ENCODE measurements at regions not wholly inside any gene's neighbourhood (a gene's known extent, or its start where the extent isn't known, plus 50 kb on each side); places are given as distances from the start of the nearest gene placed in this dataset.

GRCh38 chr2:8536686-8537561 lies 144.9 kb upstream of the ID2 start:
- H3K36me3 ChIP-seq (replicated peaks in 1 of 2; ENCODE audit: control insufficient read depth in 2 of 2, insufficient read depth in 2 of 2, low read length in 2 of 2) = no peaks in the 10 kb centered on the region
- no peak overlapping the region for H2AFZ ChIP-seq (ENCODE audit: low read length)
- DNase-seq (ENCODE audit: low spot score) = no peak
- H3K18ac ChIP-seq (ENCODE audit: low read length) = no peak overlapping the region
- no peak overlapping the region for H2BK15ac ChIP-seq (ENCODE audit: low read length)
- H3K4me2 ChIP-seq (ENCODE audit: insufficient read depth, low read length, poor library complexity, severe bottlenecking) = no peak overlapping the region
- no peak overlapping the region for H2AK5ac ChIP-seq (ENCODE audit: low read depth, low read length)
- H3K23ac ChIP-seq (ENCODE audit: low read depth, low read length, poor library complexity) = no peak overlapping the region
- H3K27ac ChIP-seq (replicated peaks; ENCODE audit: low read length) = no peak overlapping the region
- no peaks in the 10 kb centered on the region for H3K27me3 ChIP-seq (ENCODE audit: control insufficient read depth in 3 of 3, insufficient read depth in 3 of 3, low read depth in 1 of 3, low read length in 3 of 3)
- no peak overlapping the region for H3K9ac ChIP-seq (ENCODE audit: low read depth, low read length, poor library complexity)
- H3K9me3 ChIP-seq (replicated peaks in 1 of 2; ENCODE audit: control insufficient read depth in 2 of 2, insufficient read depth in 1 of 2, low read depth in 1 of 2, low read length in 2 of 2) = peaks cover 0 to 5% of the 10 kb centered on the region in 2 donors
- H3K79me1 ChIP-seq (ENCODE audit: low read depth, low read length) = no peaks in the 10 kb centered on the region
- H4K8ac ChIP-seq (ENCODE audit: low read depth, low read length) = no peak overlapping the region
- no peak overlapping the region for H4K91ac ChIP-seq (ENCODE audit: low read depth, low read length, poor library complexity)
- no peak overlapping the region for H3K4me3 ChIP-seq (ENCODE audit: low read length in 2 of 2)
- H2BK120ac ChIP-seq (ENCODE audit: low read depth, low read length) = no peak overlapping the region
- no peak overlapping the region for H3K4ac ChIP-seq (ENCODE audit: low read length)
- H2BK5ac ChIP-seq (ENCODE audit: low read length) = no peak overlapping the region
- no CpG with 5 or more reads among the region's 16 CpGs for WGBS, 2 donors (ENCODE audit: extremely low coverage in 2 of 2, insufficient read length in 2 of 2, insufficient replicate concordance in 1 of 2)
- H2BK12ac ChIP-seq (ENCODE audit: low read length) = no peak overlapping the region
- H3K4me1 ChIP-seq (ENCODE audit: control insufficient read depth in 2 of 2, insufficient read depth in 1 of 2, low read depth in 1 of 2, low read length in 2 of 2) = peaks cover 8 to 9% of the 10 kb centered on the region in 2 donors
- no peak overlapping the region for H3K14ac ChIP-seq (ENCODE audit: low read length)

GRCh38 chr2:8537562-8538155 lies 144.2 kb upstream of the ID2 start:
- Histone ChIP-seq H4K91ac (ENCODE audit: low read depth, low read length, poor library complexity) (no peak overlapping the region), H3K27ac (replicated peaks; ENCODE audit: low read length) (no peak overlapping the region), H3K9ac (ENCODE audit: low read depth, low read length, poor library complexity) (no peak overlapping the region), H3K14ac (ENCODE audit: low read length) (no peak overlapping the region), H3K4me3 (ENCODE audit: low read length in 2 of 2) (no peak overlapping the region), H3K4me2 (ENCODE audit: insufficient read depth, low read length, poor library complexity, severe bottlenecking) (no peak overlapping the region), H3K18ac (ENCODE audit: low read length) (peak overlapping the region; percentile 31), H3K4ac (ENCODE audit: low read length) (no peak overlapping the region), H3K36me3 (replicated peaks in 1 of 2; ENCODE audit: control insufficient read depth in 2 of 2, insufficient read depth in 2 of 2, low read length in 2 of 2) (no peaks in the 10 kb centered on the region), H2AK5ac (ENCODE audit: low read depth, low read length) (peak overlapping the region; percentile 70), H2BK120ac (ENCODE audit: low read depth, low read length) (no peak overlapping the region), H2BK15ac (ENCODE audit: low read length) (no peak overlapping the region), H3K9me3 (replicated peaks in 1 of 2; ENCODE audit: control insufficient read depth in 2 of 2, insufficient read depth in 1 of 2, low read depth in 1 of 2, low read length in 2 of 2) (no peaks in the 10 kb centered on the region), H2BK5ac (ENCODE audit: low read length) (no peak overlapping the region), H2BK12ac (ENCODE audit: low read length) (no peak overlapping the region), H3K79me1 (ENCODE audit: low read depth, low read length) (no peaks in the 10 kb centered on the region), H3K23ac (ENCODE audit: low read depth, low read length, poor library complexity) (no peak overlapping the region), H3K27me3 (ENCODE audit: control insufficient read depth in 3 of 3, insufficient read depth in 3 of 3, low read depth in 1 of 3, low read length in 3 of 3) (no peaks in the 10 kb centered on the region), H4K8ac (ENCODE audit: low read depth, low read length) (no peak overlapping the region), H3K4me1 (ENCODE audit: control insufficient read depth in 2 of 2, insufficient read depth in 1 of 2, low read depth in 1 of 2, low read length in 2 of 2) (peaks cover 8 to 9% of the 10 kb centered on the region in 2 donors), H2AFZ (ENCODE audit: low read length) (no peak overlapping the region)
- WGBS, 2 donors (ENCODE audit: extremely low coverage in 2 of 2, insufficient read length in 2 of 2, insufficient replicate concordance in 1 of 2) = no CpG with 5 or more reads among the region's 4 CpGs
- DNase-seq (ENCODE audit: low spot score) = no peak

GRCh38 chr2:8538531-8538930 lies 143.3 kb upstream of the ID2 start:
- WGBS, 2 donors (ENCODE audit: extremely low coverage in 2 of 2, insufficient read length in 2 of 2, insufficient replicate concordance in 1 of 2) = no CpG with 5 or more reads among the region's 9 CpGs
- Histone ChIP-seq H2BK15ac (ENCODE audit: low read length) (peak overlapping the region; percentile 43), H2AK5ac (ENCODE audit: low read depth, low read length) (no peak overlapping the region), H3K4me3 (ENCODE audit: low read length in 2 of 2) (no peak overlapping the region), H2BK120ac (ENCODE audit: low read depth, low read length) (no peak overlapping the region), H3K23ac (ENCODE audit: low read depth, low read length, poor library complexity) (no peak overlapping the region), H3K27ac (replicated peaks; ENCODE audit: low read length) (no peak overlapping the region), H4K8ac (ENCODE audit: low read depth, low read length) (no peak overlapping the region), H3K36me3 (replicated peaks in 1 of 2; ENCODE audit: control insufficient read depth in 2 of 2, insufficient read depth in 2 of 2, low read length in 2 of 2) (no peaks in the 10 kb centered on the region), H3K9ac (ENCODE audit: low read depth, low read length, poor library complexity) (no peak overlapping the region), H3K4me1 (ENCODE audit: control insufficient read depth in 2 of 2, insufficient read depth in 1 of 2, low read depth in 1 of 2, low read length in 2 of 2) (peaks cover 8 to 9% of the 10 kb centered on the region in 2 donors), H4K91ac (ENCODE audit: low read depth, low read length, poor library complexity) (no peak overlapping the region), H3K79me1 (ENCODE audit: low read depth, low read length) (no peaks in the 10 kb centered on the region), H3K4ac (ENCODE audit: low read length) (no peak overlapping the region), H3K4me2 (ENCODE audit: insufficient read depth, low read length, poor library complexity, severe bottlenecking) (no peak overlapping the region), H2BK12ac (ENCODE audit: low read length) (no peak overlapping the region), H2BK5ac (ENCODE audit: low read length) (peak overlapping the region; percentile 16), H3K14ac (ENCODE audit: low read length) (no peak overlapping the region), H3K27me3 (ENCODE audit: control insufficient read depth in 3 of 3, insufficient read depth in 3 of 3, low read depth in 1 of 3, low read length in 3 of 3) (no peaks in the 10 kb centered on the region), H2AFZ (ENCODE audit: low read length) (no peak overlapping the region), H3K18ac (ENCODE audit: low read length) (no peak overlapping the region), H3K9me3 (replicated peaks in 1 of 2; ENCODE audit: control insufficient read depth in 2 of 2, insufficient read depth in 1 of 2, low read depth in 1 of 2, low read length in 2 of 2) (no peaks in the 10 kb centered on the region)
- no peak for DNase-seq (ENCODE audit: low spot score)

GRCh38 chr2:8538931-8539621 lies 142.8 kb upstream of the ID2 start:
- Histone ChIP-seq H3K9me3 (replicated peaks in 1 of 2; ENCODE audit: control insufficient read depth in 2 of 2, insufficient read depth in 1 of 2, low read depth in 1 of 2, low read length in 2 of 2) (no peaks in the 10 kb centered on the region), H4K8ac (ENCODE audit: low read depth, low read length) (no peak overlapping the region), H3K14ac (ENCODE audit: low read length) (no peak overlapping the region), H2BK15ac (ENCODE audit: low read length) (peak overlapping the region; percentile 43), H2AK5ac (ENCODE audit: low read depth, low read length) (peak overlapping the region; percentile 88), H3K27ac (replicated peaks; ENCODE audit: low read length) (no peak overlapping the region), H3K36me3 (replicated peaks in 1 of 2; ENCODE audit: control insufficient read depth in 2 of 2, insufficient read depth in 2 of 2, low read length in 2 of 2) (no peaks in the 10 kb centered on the region), H2AFZ (ENCODE audit: low read length) (no peak overlapping the region), H2BK5ac (ENCODE audit: low read length) (peak overlapping the region; percentile 16), H2BK12ac (ENCODE audit: low read length) (peak overlapping the region; percentile 80), H3K79me1 (ENCODE audit: low read depth, low read length) (no peaks in the 10 kb centered on the region), H3K23ac (ENCODE audit: low read depth, low read length, poor library complexity) (no peak overlapping the region), H2BK120ac (ENCODE audit: low read depth, low read length) (no peak overlapping the region), H3K4me2 (ENCODE audit: insufficient read depth, low read length, poor library complexity, severe bottlenecking) (no peak overlapping the region), H3K4ac (ENCODE audit: low read length) (no peak overlapping the region), H3K4me1 (ENCODE audit: control insufficient read depth in 2 of 2, insufficient read depth in 1 of 2, low read depth in 1 of 2, low read length in 2 of 2) (peaks cover 8 to 9% of the 10 kb centered on the region in 2 donors), H4K91ac (ENCODE audit: low read depth, low read length, poor library complexity) (no peak overlapping the region), H3K9ac (ENCODE audit: low read depth, low read length, poor library complexity) (no peak overlapping the region), H3K27me3 (ENCODE audit: control insufficient read depth in 3 of 3, insufficient read depth in 3 of 3, low read depth in 1 of 3, low read length in 3 of 3) (no peaks in the 10 kb centered on the region), H3K4me3 (ENCODE audit: low read length in 2 of 2) (no peak overlapping the region), H3K18ac (ENCODE audit: low read length) (peak overlapping the region; percentile 33)
- DNase-seq (ENCODE audit: low spot score) = no peak
- WGBS, 2 donors (ENCODE audit: extremely low coverage in 2 of 2, insufficient read length in 2 of 2, insufficient replicate concordance in 1 of 2) = no CpG with 5 or more reads among the region's 14 CpGs

All from neuronal stem cell (in vitro differentiated cells).